ENCODE measurements at regions not wholly inside any gene's neighbourhood (a gene's known extent, or its start where the extent isn't known, plus 50 kb on each side); places are given as distances from the start of the nearest gene placed in this dataset.
"Not testable (repeated sequence)": the region's sequence is repeated elsewhere in the genome, so short reads cannot be mapped to it uniquely, and the experiment has no call there.

GRCh38 chr14:105879867-105880561, 353.6 kb downstream of the TMEM121 start:
- Histone ChIP-seq H3K36me3 (ENCODE audit: control insufficient read depth in 1 of 2, insufficient read depth in 2 of 2, low read length in 1 of 2) (no peaks in the 10 kb centered on the region), H3K4me1 (ENCODE audit: control insufficient read depth in 1 of 2, insufficient read depth in 2 of 2, low read length in 2 of 2) (no peaks in the 10 kb centered on the region), H3K4me3 (ENCODE audit: low read length in 2 of 2) (no peak overlapping the region), H3K9me3 (ENCODE audit: control insufficient read depth, low read length) (no peaks in the 10 kb centered on the region), H3K27ac (ENCODE audit: low read depth in 1 of 2, low read length in 2 of 2) (no peak overlapping the region), H3K27me3 (ENCODE audit: control insufficient read depth in 1 of 2, insufficient read depth in 2 of 2, low read length in 1 of 2) (no peaks in the 10 kb centered on the region)
- no peak for ATAC-seq (ENCODE audit: low FRiP score)
- intact Hi-C loops (cut with DNase I) = no loop called here
- DNase-seq = peak; percentile 29 to 39
- WGBS, 2 donors = 81 to 86% methylated on average over 12 to 14 of the region's 14 CpGs

- 76 to 78% methylated on average over 10 to 11 of the region's 11 CpGs for whole genome bisulfite sequencing, 2 donors
- Histone ChIP-seq H3K4me3 (ENCODE audit: low read length in 2 of 2) (no peak overlapping the region), H3K4me1 (ENCODE audit: control insufficient read depth in 1 of 2, insufficient read depth in 2 of 2, low read length in 2 of 2) (no peaks in the 10 kb centered on the region), H3K27ac (ENCODE audit: low read depth in 1 of 2, low read length in 2 of 2) (no peak overlapping the region), H3K36me3 (ENCODE audit: control insufficient read depth in 1 of 2, insufficient read depth in 2 of 2, low read length in 1 of 2) (no peaks in the 10 kb centered on the region), H3K27me3 (ENCODE audit: control insufficient read depth in 1 of 2, insufficient read depth in 2 of 2, low read length in 1 of 2) (no peaks in the 10 kb centered on the region), H3K9me3 (ENCODE audit: control insufficient read depth, low read length) (no peaks in the 10 kb centered on the region)
- intact Hi-C loops (cut with DNase I) = no loop called here
- DNase-seq (peak in 1 of 2 donors; percentile 34), ATAC-seq (ENCODE audit: low FRiP score) (no peak)
Measured at GRCh38 chr14:105880616-105881015, 354.2 kb downstream of the TMEM121 start.

GRCh38 chr14:105881021-105881930, 354.9 kb downstream of the TMEM121 start:
- ATAC-seq (ENCODE audit: low FRiP score) (no peak), DNase-seq (peak; percentile 32 to 60)
- Histone ChIP-seq H3K27ac (ENCODE audit: low read depth in 1 of 2, low read length in 2 of 2) (no peak overlapping the region), H3K36me3 (ENCODE audit: control insufficient read depth in 1 of 2, insufficient read depth in 2 of 2, low read length in 1 of 2) (no peaks in the 10 kb centered on the region), H3K4me1 (ENCODE audit: control insufficient read depth in 1 of 2, insufficient read depth in 2 of 2, low read length in 2 of 2) (no peaks in the 10 kb centered on the region), H3K27me3 (ENCODE audit: control insufficient read depth in 1 of 2, insufficient read depth in 2 of 2, low read length in 1 of 2) (no peaks in the 10 kb centered on the region), H3K4me3 (ENCODE audit: low read length in 2 of 2) (no peak overlapping the region), H3K9me3 (ENCODE audit: control insufficient read depth, low read length) (no peaks in the 10 kb centered on the region)
- intact Hi-C loops (cut with DNase I) = no loop called here
- 79 to 81% methylated on average over 18 of the region's 18 CpGs for WGBS, 2 donors

- intact Hi-C loops (cut with DNase I); H3K4me3 ChIP-seq (ENCODE audit: low read length in 2 of 2); H3K9me3 ChIP-seq (ENCODE audit: control insufficient read depth, low read length); H3K27ac ChIP-seq (ENCODE audit: low read depth in 1 of 2, low read length in 2 of 2); H3K27me3 ChIP-seq (ENCODE audit: control insufficient read depth in 1 of 2, insufficient read depth in 2 of 2, low read length in 1 of 2); H3K36me3 ChIP-seq (ENCODE audit: control insufficient read depth in 1 of 2, insufficient read depth in 2 of 2, low read length in 1 of 2); H3K4me1 ChIP-seq (ENCODE audit: control insufficient read depth in 1 of 2, insufficient read depth in 2 of 2, low read length in 2 of 2); ATAC-seq (ENCODE audit: low FRiP score): not testable (repeated sequence)
- DNase-seq = peak; percentile 32 to 60
- 67 to 87% methylated on average over 9 to 10 of the region's 10 CpGs for WGBS, 2 donors
Measured at GRCh38 chr14:105882011-105882410, 355.6 kb downstream of the TMEM121 start.

- no peaks in the 10 kb centered on the region for H3K27me3 ChIP-seq (ENCODE audit: control insufficient read depth in 1 of 2, insufficient read depth in 2 of 2, low read length in 1 of 2)
- no peaks in the 10 kb centered on the region for H3K9me3 ChIP-seq (ENCODE audit: control insufficient read depth, low read length)
- peak; percentile 42 to 43 for DNase-seq
- H3K36me3 ChIP-seq (ENCODE audit: control insufficient read depth in 1 of 2, insufficient read depth in 2 of 2, low read length in 1 of 2) = no peaks in the 10 kb centered on the region
- no peak for ATAC-seq (ENCODE audit: low FRiP score)
- no peak overlapping the region for H3K4me3 ChIP-seq (ENCODE audit: low read length in 2 of 2)
- intact Hi-C loops (cut with DNase I) = no loop called here
- WGBS, 2 donors = 71 to 76% methylated on average over 5 of the region's 5 CpGs
- no peak overlapping the region for H3K27ac ChIP-seq (ENCODE audit: low read depth in 1 of 2, low read length in 2 of 2)
- no peaks in the 10 kb centered on the region for H3K4me1 ChIP-seq (ENCODE audit: control insufficient read depth in 1 of 2, insufficient read depth in 2 of 2, low read length in 2 of 2)
Measured at GRCh38 chr14:105882626-105883025, 356.2 kb downstream of the TMEM121 start.

- intact Hi-C loops (cut with DNase I) = no loop called here
- Histone ChIP-seq H3K27me3 (ENCODE audit: control insufficient read depth in 1 of 2, insufficient read depth in 2 of 2, low read length in 1 of 2) (no peaks in the 10 kb centered on the region), H3K27ac (ENCODE audit: low read depth in 1 of 2, low read length in 2 of 2) (no peak overlapping the region), H3K36me3 (ENCODE audit: control insufficient read depth in 1 of 2, insufficient read depth in 2 of 2, low read length in 1 of 2) (no peaks in the 10 kb centered on the region), H3K4me1 (ENCODE audit: control insufficient read depth in 1 of 2, insufficient read depth in 2 of 2, low read length in 2 of 2) (no peaks in the 10 kb centered on the region), H3K9me3 (ENCODE audit: control insufficient read depth, low read length) (no peaks in the 10 kb centered on the region), H3K4me3 (ENCODE audit: low read length in 2 of 2) (no peak overlapping the region)
- ATAC-seq (ENCODE audit: low FRiP score) (peak; percentile 36), DNase-seq (peak; percentile 34 to 51)
- 79 to 82% methylated on average over 16 to 17 of the region's 17 CpGs for WGBS, 2 donors
Measured at GRCh38 chr14:105883066-105884005, 357.0 kb downstream of the TMEM121 start.

- H3K27ac ChIP-seq (ENCODE audit: low read depth in 1 of 2, low read length in 2 of 2); intact Hi-C loops (cut with DNase I); ATAC-seq (ENCODE audit: low FRiP score); H3K4me1 ChIP-seq (ENCODE audit: control insufficient read depth in 1 of 2, insufficient read depth in 2 of 2, low read length in 2 of 2); H3K27me3 ChIP-seq (ENCODE audit: control insufficient read depth in 1 of 2, insufficient read depth in 2 of 2, low read length in 1 of 2); H3K4me3 ChIP-seq (ENCODE audit: low read length in 2 of 2); H3K9me3 ChIP-seq (ENCODE audit: control insufficient read depth, low read length); H3K36me3 ChIP-seq (ENCODE audit: control insufficient read depth in 1 of 2, insufficient read depth in 2 of 2, low read length in 1 of 2): not testable (repeated sequence)
- DNase-seq = peak in 1 of 2 donors; percentile 49
- WGBS, 2 donors = 78% methylated on average over 14 to 17 of the region's 17 CpGs
Measured at GRCh38 chr14:105884192-105884807, 357.9 kb downstream of the TMEM121 start.

- WGBS, 2 donors = 53 to 82% methylated on average over 13 of the region's 13 CpGs
- peak; percentile 33 to 45 for DNase-seq
- intact Hi-C loops (cut with DNase I) = no loop called here
- H3K27me3 ChIP-seq (ENCODE audit: control insufficient read depth in 1 of 2, insufficient read depth in 2 of 2, low read length in 1 of 2) = no peaks in the 10 kb centered on the region
- H3K36me3 ChIP-seq (ENCODE audit: control insufficient read depth in 1 of 2, insufficient read depth in 2 of 2, low read length in 1 of 2) = no peaks in the 10 kb centered on the region
- no peaks in the 10 kb centered on the region for H3K4me1 ChIP-seq (ENCODE audit: control insufficient read depth in 1 of 2, insufficient read depth in 2 of 2, low read length in 2 of 2)
- H3K4me3 ChIP-seq (ENCODE audit: low read length in 2 of 2) = no peak overlapping the region
- H3K9me3 ChIP-seq (ENCODE audit: control insufficient read depth, low read length) = no peaks in the 10 kb centered on the region
- H3K27ac ChIP-seq (ENCODE audit: low read depth in 1 of 2, low read length in 2 of 2) = no peak overlapping the region
- no peak for ATAC-seq (ENCODE audit: low FRiP score)
Measured at GRCh38 chr14:105884808-105885281, 358.5 kb downstream of the TMEM121 start.
